ENCODE measurements at regions not wholly inside any gene's neighbourhood (a gene's known extent, or its start where the extent isn't known, plus 50 kb on each side); places are given as distances from the start of the nearest gene placed in this dataset.

GRCh38 chr10:33938001-33938400, 603.5 kb upstream of the NRP1 start:
- dilution Hi-C loops (cut with MboI; ENCODE audit: extremely low pct_ligation_motif_present, low sequenced_read_pairs): no loop called here
- no peak overlapping the region for H3K9ac ChIP-seq (ENCODE audit: control insufficient read depth, extremely low read depth, insufficient read depth, low read length)

DNA sequence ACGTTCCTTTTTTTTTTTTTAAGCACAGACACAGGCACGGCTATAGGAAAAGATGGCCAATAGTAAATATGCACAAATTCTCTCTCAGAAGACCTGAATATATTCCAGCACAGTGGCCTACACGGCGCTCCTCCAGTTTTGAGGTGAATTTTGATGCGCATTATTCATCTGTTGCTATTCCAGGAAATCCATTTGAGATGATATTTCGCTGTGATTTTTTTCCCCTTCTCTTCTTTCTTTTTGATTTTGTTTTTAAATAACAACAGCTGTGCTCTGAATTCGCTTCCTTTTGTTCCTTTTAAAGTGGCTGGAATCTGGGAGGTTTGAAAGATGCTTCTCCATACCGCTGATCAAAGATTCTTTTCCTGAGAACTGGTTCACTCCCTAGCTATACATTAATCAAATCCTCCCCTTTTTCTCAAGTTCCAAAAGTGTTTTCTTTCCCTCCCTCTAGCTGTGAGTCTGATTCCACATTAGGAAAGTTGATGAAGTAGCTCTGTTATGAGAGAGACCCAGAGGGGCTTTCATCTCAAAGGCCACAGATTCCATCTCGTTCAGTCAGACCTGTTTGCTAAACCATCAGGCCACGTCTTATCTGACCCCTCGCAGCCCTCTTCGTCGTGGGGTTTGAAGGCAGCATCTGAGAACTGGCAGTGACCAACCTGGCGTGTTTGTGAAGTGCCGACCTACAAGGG, 602.7 kb upstream of the NRP1 start:
- Histone ChIP-seq H3K9me1 (ENCODE audit: control insufficient read depth, extremely low read depth, insufficient read depth, low read length) (no peaks in the 10 kb centered on the region), H3K4me3 (ENCODE audit: control insufficient read depth in 2 of 3, extremely low read depth in 1 of 3, insufficient read depth in 2 of 3, low read depth in 1 of 3, low read length in 3 of 3) (no peak overlapping the region), H3K27me3 (ENCODE audit: control insufficient read depth, extremely low read depth, insufficient read depth, low read length) (no peaks in the 10 kb centered on the region), H3K9ac (ENCODE audit: control insufficient read depth, extremely low read depth, insufficient read depth, low read length) (no peak overlapping the region), H3K27ac (ENCODE audit: control insufficient read depth, insufficient read depth, low read length) (no peak overlapping the region), H2AFZ (ENCODE audit: control insufficient read depth, low read length) (no peak overlapping the region), H3K4me2 (ENCODE audit: control insufficient read depth, extremely low read depth, insufficient read depth, low read depth, low read length) (no peak overlapping the region), H3K36me3 (ENCODE audit: control insufficient read depth in 2 of 2, extremely low read depth in 1 of 2, insufficient read depth in 2 of 2, low read length in 2 of 2) (no peaks in the 10 kb centered on the region), H3K79me2 (ENCODE audit: control insufficient read depth, insufficient read depth, low read length) (no peaks in the 10 kb centered on the region), H3K9me3 (ENCODE audit: control insufficient read depth, low read depth, low read length) (no peaks in the 10 kb centered on the region), H3K4me1 (ENCODE audit: control insufficient read depth, extremely low read depth, insufficient read depth, low read length) (no peaks in the 10 kb centered on the region), H4K20me1 (ENCODE audit: control insufficient read depth, extremely low read depth, insufficient read depth, low read length) (no peaks in the 10 kb centered on the region)
- FAIRE-seq (no peak), DNase-seq (ENCODE audit: low read depth, low spot score) (no peak)
- dilution Hi-C loops (cut with MboI; ENCODE audit: extremely low pct_ligation_motif_present, low sequenced_read_pairs): no loop called here
- no peak for TF ChIP-seq EZH2 (IDR thresholded peaks at IDR 0.05; ENCODE audit: low read length)
- TF ChIP-seq, protein P1, sequence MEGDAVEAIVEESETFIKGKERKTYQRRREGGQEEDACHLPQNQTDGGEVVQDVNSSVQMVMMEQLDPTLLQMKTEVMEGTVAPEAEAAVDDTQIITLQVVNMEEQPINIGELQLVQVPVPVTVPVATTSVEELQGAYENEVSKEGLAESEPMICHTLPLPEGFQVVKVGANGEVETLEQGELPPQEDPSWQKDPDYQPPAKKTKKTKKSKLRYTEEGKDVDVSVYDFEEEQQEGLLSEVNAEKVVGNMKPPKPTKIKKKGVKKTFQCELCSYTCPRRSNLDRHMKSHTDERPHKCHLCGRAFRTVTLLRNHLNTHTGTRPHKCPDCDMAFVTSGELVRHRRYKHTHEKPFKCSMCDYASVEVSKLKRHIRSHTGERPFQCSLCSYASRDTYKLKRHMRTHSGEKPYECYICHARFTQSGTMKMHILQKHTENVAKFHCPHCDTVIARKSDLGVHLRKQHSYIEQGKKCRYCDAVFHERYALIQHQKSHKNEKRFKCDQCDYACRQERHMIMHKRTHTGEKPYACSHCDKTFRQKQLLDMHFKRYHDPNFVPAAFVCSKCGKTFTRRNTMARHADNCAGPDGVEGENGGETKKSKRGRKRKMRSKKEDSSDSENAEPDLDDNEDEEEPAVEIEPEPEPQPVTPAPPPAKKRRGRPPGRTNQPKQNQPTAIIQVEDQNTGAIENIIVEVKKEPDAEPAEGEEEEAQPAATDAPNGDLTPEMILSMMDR (optimal IDR thresholded peaks at IDR 0.05 in 1 of 3, IDR thresholded peaks at IDR 0.05 in 1 of 3, conservative IDR thresholded peaks at IDR 0.05 in 1 of 3; ENCODE audit: extremely low read depth in 1 of 3, insufficient read depth in 2 of 3, low read length in 3 of 3): no peak

More at GRCh38 chr10:33938001-33938400, 603.5 kb upstream of the NRP1 start:
- no peaks in the 10 kb centered on the region for H4K20me1 ChIP-seq (ENCODE audit: control insufficient read depth, extremely low read depth, insufficient read depth, low read length)
- no peak overlapping the region for H3K4me3 ChIP-seq (ENCODE audit: control insufficient read depth in 2 of 3, extremely low read depth in 1 of 3, insufficient read depth in 2 of 3, low read depth in 1 of 3, low read length in 3 of 3)
- no peaks in the 10 kb centered on the region for H3K36me3 ChIP-seq (ENCODE audit: control insufficient read depth in 2 of 2, extremely low read depth in 1 of 2, insufficient read depth in 2 of 2, low read length in 2 of 2)
- TF ChIP-seq, protein P1 (optimal IDR thresholded peaks at IDR 0.05 in 1 of 3, IDR thresholded peaks at IDR 0.05 in 1 of 3, conservative IDR thresholded peaks at IDR 0.05 in 1 of 3; ENCODE audit: extremely low read depth in 1 of 3, insufficient read depth in 2 of 3, low read length in 3 of 3): no peak
- TF ChIP-seq EZH2 (IDR thresholded peaks at IDR 0.05; ENCODE audit: low read length): no peak
- no peak for FAIRE-seq
- no peaks in the 10 kb centered on the region for H3K9me3 ChIP-seq (ENCODE audit: control insufficient read depth, low read depth, low read length)
- no peaks in the 10 kb centered on the region for H3K79me2 ChIP-seq (ENCODE audit: control insufficient read depth, insufficient read depth, low read length)
- no peak overlapping the region for H3K4me2 ChIP-seq (ENCODE audit: control insufficient read depth, extremely low read depth, insufficient read depth, low read depth, low read length)
- DNase-seq (ENCODE audit: low read depth, low spot score): no peak
- no peak overlapping the region for H3K27ac ChIP-seq (ENCODE audit: control insufficient read depth, insufficient read depth, low read length)
- no peaks in the 10 kb centered on the region for H3K9me1 ChIP-seq (ENCODE audit: control insufficient read depth, extremely low read depth, insufficient read depth, low read length)
- H2AFZ ChIP-seq (ENCODE audit: control insufficient read depth, low read length): no peak overlapping the region
- no peaks in the 10 kb centered on the region for H3K4me1 ChIP-seq (ENCODE audit: control insufficient read depth, extremely low read depth, insufficient read depth, low read length)
- H3K27me3 ChIP-seq (ENCODE audit: control insufficient read depth, extremely low read depth, insufficient read depth, low read length): no peaks in the 10 kb centered on the region

Data from keratinocyte (primary cell).